PC-3 (cell line): ENCODE measurements at regions not wholly inside any gene's neighbourhood (a gene's known extent, or its start where the extent isn't known, plus 50 kb on each side); places are given as distances from the start of the nearest gene placed in this dataset.
"Not testable (repeated sequence)": the region's sequence is repeated elsewhere in the genome, so short reads cannot be mapped to it uniquely, and the experiment has no call there.

Source experiments
- CTCF ChIP-seq: fragments of 300-600 bp; sonication (generic); conservative IDR thresholded peaks from 2 replicates; pipeline ENCODE4 v1.5.1; 2017; ENCODE audit warnings: antibody characterized with exemption, low read depth, mild to moderate bottlenecking, low read length
- EZH2 ChIP-seq: fragments of 300-600 bp; sonication (generic); IDR thresholded peaks from one replicate; pipeline ENCODE4 v1.6.1; 2017; ENCODE audit warnings: antibody characterized with exemption, mild to moderate bottlenecking, low read length; ENCODE audit not compliant: unreplicated experiment
- EZH2phosphoT487 ChIP-seq: fragments of 300-600 bp; sonication (generic); IDR thresholded peaks from 2 replicates; pipeline ENCODE4 v1.6.1; 2018; ENCODE audit warnings: mild to moderate bottlenecking, antibody characterized with exemption, low read length, borderline replicate concordance

- TF ChIP-seq CTCF, EZH2phosphoT487, EZH2: not testable (repeated sequence)
Observed at GRCh38 chr21:6080941-6081655, 4440.3 kb upstream of the TPTE start.
